Mesenchymal stem cell (in vitro differentiated cells and primary cell): ENCODE measurements at regions not wholly inside any gene's neighbourhood (a gene's known extent, or its start where the extent isn't known, plus 50 kb on each side); places are given as distances from the start of the nearest gene placed in this dataset.
A peak's percentile ranks its signal among the peaks of the same experiment; 100 is the strongest.

ENCODE experiments used
- DNase-seq: peaks from one replicate; pipeline ENCODE4 v3.0.0-alpha.2; 2013
- H2AFZ ChIP-seq: one replicate; pipeline ENCODE4 v1.6.1; 2013; ENCODE audit warnings: low read depth, mild to moderate bottlenecking, control low read depth, inconsistent platforms, low read length, moderate library complexity
- H2AK5ac ChIP-seq: 2 replicates; pipeline ENCODE4 v1.6.1; 2013; ENCODE audit warnings: low read length, moderate library complexity, mild to moderate bottlenecking, inconsistent platforms; ENCODE audit not compliant: severe bottlenecking
- H2BK120ac ChIP-seq: one replicate; pipeline ENCODE4 v1.6.1; 2013; ENCODE audit warnings: low read depth, mild to moderate bottlenecking, inconsistent platforms, low read length, moderate library complexity
- H2BK12ac ChIP-seq, 2 experiments: one replicate each; pipeline ENCODE4 v1.6.1; 2013; ENCODE audit warnings: inconsistent platforms in 2 of 2, low read length in 2 of 2, mild to moderate bottlenecking in 2 of 2, moderate library complexity in 2 of 2, control low read depth in 1 of 2
- H2BK15ac ChIP-seq: one replicate; pipeline ENCODE4 v1.6.1; 2013; ENCODE audit warnings: mild to moderate bottlenecking, low read depth, inconsistent platforms; ENCODE audit not compliant: poor library complexity, severe bottlenecking
- H2BK5ac ChIP-seq: 2 replicates; pipeline ENCODE4 v1.6.1; 2013; ENCODE audit warnings: low read depth, mild to moderate bottlenecking, low read length, control low read depth, inconsistent platforms; ENCODE audit not compliant: poor library complexity, severe bottlenecking
- H3K14ac ChIP-seq, 2 experiments: one replicate each; pipeline ENCODE4 v1.6.1; 2013; ENCODE audit warnings: inconsistent platforms in 2 of 2, low read length in 2 of 2, control low read depth in 1 of 2, mild to moderate bottlenecking in 1 of 2, moderate library complexity in 1 of 2
- H3K18ac ChIP-seq, 2 experiments: one replicate each; pipeline ENCODE4 v1.6.1; 2013; ENCODE audit warnings: inconsistent platforms in 2 of 2, low read length in 2 of 2, control low read depth in 1 of 2, low read depth in 1 of 2, mild to moderate bottlenecking in 1 of 2
- H3K23ac ChIP-seq, 2 experiments: one replicate each; pipeline ENCODE4 v1.6.1; 2013; ENCODE audit warnings: inconsistent platforms in 2 of 2, low read length in 2 of 2, mild to moderate bottlenecking in 2 of 2, moderate library complexity in 2 of 2, control low read depth in 1 of 2
- H3K27ac ChIP-seq: 2 replicates; pipeline ENCODE4 v1.5.1; 2013; ENCODE audit warnings: mild to moderate bottlenecking, moderate library complexity, low read length, control low read depth, inconsistent platforms; ENCODE audit not compliant: poor library complexity, severe bottlenecking
- H3K27me3 ChIP-seq, 2 experiments: 2 replicates each; pipeline versions ENCODE4 v1.6.1 to v1.7.0; 2013; ENCODE audit warnings: low read length in 2 of 2, mild to moderate bottlenecking in 2 of 2, moderate library complexity in 2 of 2, control low read depth in 1 of 2, inconsistent platforms in 1 of 2; ENCODE audit not compliant: control insufficient read depth in 1 of 2, insufficient read depth in 1 of 2
- H3K36me3 ChIP-seq, 2 experiments: 2 replicates each; pipeline versions ENCODE4 v1.6.1 to v1.7.0; 2013; ENCODE audit warnings: low read length in 2 of 2, control low read depth in 1 of 2, inconsistent platforms in 1 of 2, low read depth in 1 of 2, mild to moderate bottlenecking in 1 of 2; ENCODE audit not compliant: insufficient read depth in 2 of 2, control insufficient read depth in 1 of 2
- H3K4ac ChIP-seq, 2 experiments: one replicate each; pipeline ENCODE4 v1.6.1; 2013; ENCODE audit warnings: inconsistent platforms in 2 of 2, low read length in 2 of 2, mild to moderate bottlenecking in 2 of 2, moderate library complexity in 2 of 2, control low read depth in 1 of 2, low read depth in 1 of 2
- H3K4me1 ChIP-seq: 2 replicates; pipeline ENCODE4 v1.6.1; 2013; ENCODE audit warnings: low read depth, low read length, control low read depth; ENCODE audit not compliant: control insufficient read depth, insufficient read depth
- H3K4me2 ChIP-seq: 2 replicates; pipeline ENCODE4 v1.6.1; 2013; ENCODE audit warnings: low read length, mild to moderate bottlenecking, inconsistent platforms; ENCODE audit not compliant: poor library complexity, severe bottlenecking
- H3K4me3 ChIP-seq, 2 experiments: 2 replicates each; pipeline versions ENCODE4 v1.5.1 to v1.7.0; 2013; ENCODE audit warnings: low read length in 2 of 2, mild to moderate bottlenecking in 2 of 2, control low read depth in 1 of 2, low read depth in 1 of 2; ENCODE audit not compliant: insufficient read depth in 1 of 2
- H3K79me1 ChIP-seq: replicated peaks from 2 replicates; pipeline ENCODE4 v1.6.1; 2013; ENCODE audit warnings: mild to moderate bottlenecking, control low read depth, low read length, inconsistent platforms; ENCODE audit not compliant: poor library complexity, severe bottlenecking
- H3K9ac ChIP-seq: 2 replicates; pipeline ENCODE4 v1.7.0; 2013; ENCODE audit warnings: mild to moderate bottlenecking, low read length, moderate library complexity
- H3K9me3 ChIP-seq: 2 replicates; pipeline ENCODE4 v1.7.0; 2013; ENCODE audit warnings: mild to moderate bottlenecking, low read length; ENCODE audit not compliant: control insufficient read depth
- H4K8ac ChIP-seq: one replicate; pipeline ENCODE4 v1.6.1; 2013; ENCODE audit warnings: inconsistent platforms, mild to moderate bottlenecking, low read length, moderate library complexity
- H4K91ac ChIP-seq: one replicate; pipeline ENCODE4 v1.6.1; 2013; ENCODE audit warnings: mild to moderate bottlenecking, low read length, inconsistent platforms
- WGBS: methylation state at CpG from one replicate; pipeline ENCODE4 v1.1.7; 2013; ENCODE audit warnings: mixed read lengths; 5-methylcytosine and 5-hydroxymethylcytosine counted together

- Histone ChIP-seq H3K4me3 (no peak overlapping the region), H2BK12ac (no peak overlapping the region), H3K4ac (no peak overlapping the region), H3K36me3 (no peaks in the 10 kb centered on the region), H3K4me1 (no peaks in the 10 kb centered on the region), H4K91ac (no peak overlapping the region), H3K18ac (no peak overlapping the region), H3K14ac (no peak overlapping the region), H2BK5ac (no peak overlapping the region), H2BK120ac (no peak overlapping the region), H3K27ac (no peak overlapping the region), H3K4me2 (no peak overlapping the region), H2BK15ac (no peak overlapping the region), H3K9me3 (peaks cover 31% of the 10 kb centered on the region), H3K79me1 (no peaks in the 10 kb centered on the region), H3K9ac (no peak overlapping the region), H4K8ac (no peak overlapping the region), H3K27me3 (no peaks in the 10 kb centered on the region), H2AK5ac (no peak overlapping the region), H3K23ac (no peak overlapping the region), H2AFZ (no peak overlapping the region)
- no peak for DNase-seq
These were observed 740.9 kb downstream of the METTL15 start for GRCh38 chr11:28849053-28849452.

- Histone ChIP-seq H2AK5ac (no peak overlapping the region), H3K14ac (no peak overlapping the region), H2AFZ (no peak overlapping the region), H3K27me3 (no peaks in the 10 kb centered on the region), H3K23ac (no peak overlapping the region), H3K4me1 (peaks cover under 1% of the 10 kb centered on the region), H3K4ac (no peak overlapping the region), H4K91ac (no peak overlapping the region), H3K27ac (no peak overlapping the region), H3K4me3 (no peak overlapping the region), H3K79me1 (no peaks in the 10 kb centered on the region), H3K36me3 (no peaks in the 10 kb centered on the region), H4K8ac (no peak overlapping the region), H2BK12ac (no peak overlapping the region), H3K9me3 (no peaks in the 10 kb centered on the region), H3K18ac (peak overlapping the region in 1 of 2 experiments; percentile 12), H2BK120ac (no peak overlapping the region), H2BK15ac (no peak overlapping the region), H3K9ac (no peak overlapping the region), H2BK5ac (no peak overlapping the region), H3K4me2 (no peak overlapping the region)
- DNase-seq, result peak; percentile 12
- WGBS, result 50% methylated on average over 1 of the region's 1 CpG
These were observed 734.5 kb downstream of the METTL15 start for GRCh38 chr11:28842716-28843115.

GRCh38 chr11:28838741-28839140, 730.6 kb downstream of the METTL15 start:
- peaks cover 3% of the 10 kb centered on the region for H3K4me1 ChIP-seq
- WGBS, result no CpG with 5 or more reads among the region's 1 CpG
- H3K14ac ChIP-seq, result no peak overlapping the region

GRCh38 chr11:28837599-28837998, 729.4 kb downstream of the METTL15 start:
- Histone ChIP-seq H4K91ac (no peak overlapping the region), H3K4me1 (peaks cover 3% of the 10 kb centered on the region), H4K8ac (no peak overlapping the region), H3K14ac (no peak overlapping the region), H3K27ac (peak overlapping the region; percentile 89), H2AK5ac (peak overlapping the region; percentile 51), H3K4ac (no peak overlapping the region), H3K36me3 (no peaks in the 10 kb centered on the region), H2BK5ac (no peak overlapping the region), H3K4me2 (no peak overlapping the region), H2BK15ac (no peak overlapping the region), H3K4me3 (no peak overlapping the region), H3K27me3 (no peaks in the 10 kb centered on the region), H3K9me3 (no peaks in the 10 kb centered on the region), H3K9ac (no peak overlapping the region), H2BK120ac (no peak overlapping the region), H3K23ac (no peak overlapping the region), H2AFZ (no peak overlapping the region), H3K79me1 (no peaks in the 10 kb centered on the region), H2BK12ac (no peak overlapping the region), H3K18ac (peak overlapping the region in 1 of 2 experiments; percentile 62)
- DNase-seq, result no peak
- 99% methylated on average over 8 of the region's 8 CpGs for WGBS

More at GRCh38 chr11:28838741-28839140, 730.6 kb downstream of the METTL15 start:
- H2AK5ac ChIP-seq, result no peak overlapping the region
- H3K27me3 ChIP-seq, result no peaks in the 10 kb centered on the region
- no peak for DNase-seq
- H2BK120ac ChIP-seq, result no peak overlapping the region
- no peak overlapping the region for H4K8ac ChIP-seq
- H3K4me2 ChIP-seq, result no peak overlapping the region
- H3K79me1 ChIP-seq, result no peaks in the 10 kb centered on the region
- no peak overlapping the region for H3K18ac ChIP-seq
- no peak overlapping the region for H3K23ac ChIP-seq
- no peak overlapping the region for H3K4ac ChIP-seq
- no peak overlapping the region for H3K9ac ChIP-seq
- H3K36me3 ChIP-seq, result no peaks in the 10 kb centered on the region
- H3K4me3 ChIP-seq, result no peak overlapping the region
- H2BK15ac ChIP-seq, result no peak overlapping the region
- H2BK12ac ChIP-seq, result no peak overlapping the region
- no peak overlapping the region for H4K91ac ChIP-seq
- no peak overlapping the region for H2BK5ac ChIP-seq
- no peak overlapping the region for H2AFZ ChIP-seq
- H3K9me3 ChIP-seq, result no peaks in the 10 kb centered on the region
- peak overlapping the region; percentile 29 for H3K27ac ChIP-seq
